HG03354 (cell line): ENCODE measurements at regions not wholly inside any gene's neighbourhood (a gene's known extent, or its start where the extent isn't known, plus 50 kb on each side); places are given as distances from the start of the nearest gene placed in this dataset.
"Not testable (repeated sequence)": the region's sequence is repeated elsewhere in the genome, so short reads cannot be mapped to it uniquely, and the experiment has no call there.

Source experiments
- ATAC-seq: cut with Tn5 transposase; IDR thresholded peaks from one replicate; pipeline ENCODE4 v1.9.1; 2021; ENCODE audit warnings: mild to moderate bottlenecking; ENCODE audit not compliant: unreplicated experiment, poor library complexity, severe bottlenecking

- no peak for ATAC-seq
Measured at GRCh38 chr4:79181190-79181589, 144.7 kb downstream of the NAA11 start.

DNA sequence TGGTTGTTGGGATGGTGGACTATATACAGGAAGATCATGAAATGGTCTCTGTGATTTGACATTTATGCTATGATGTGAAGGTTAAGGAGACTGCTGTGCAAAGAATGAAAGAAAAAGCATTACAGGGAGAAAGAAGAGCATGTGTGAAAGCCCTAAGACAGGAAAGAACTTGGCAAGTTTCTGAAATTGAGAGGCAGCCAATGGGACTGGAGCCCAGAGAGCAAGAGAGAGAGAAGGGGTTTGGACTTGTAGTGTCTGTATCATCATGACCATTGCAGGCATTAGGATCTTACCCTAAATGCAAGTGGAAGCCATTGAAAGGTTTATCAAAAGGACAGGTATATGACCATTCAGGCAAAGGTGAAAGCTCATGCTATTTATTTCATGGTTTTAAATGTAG is 147.1 kb downstream of the NAA11 start:
- ATAC-seq = no peak

DNA sequence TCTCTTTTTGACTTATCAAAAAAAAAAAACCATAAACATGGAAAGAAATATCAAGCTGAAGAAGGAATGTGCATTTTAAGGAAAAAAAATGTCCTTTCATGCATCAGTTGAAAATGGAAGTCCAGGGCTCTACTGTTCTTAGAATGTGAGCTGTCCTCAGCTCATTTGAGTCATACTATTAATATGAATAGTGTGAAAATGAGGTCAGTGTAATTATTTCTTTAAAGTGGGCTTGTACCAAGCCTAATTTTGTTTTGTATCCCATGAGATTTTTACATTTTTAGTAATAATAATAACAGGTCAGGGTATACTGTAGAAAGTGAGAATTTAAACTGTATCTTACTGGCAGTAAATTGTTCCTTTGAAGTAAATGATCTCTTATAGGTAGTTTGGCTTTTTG is 148.5 kb downstream of the NAA11 start:
- ATAC-seq = peak; percentile 64

DNA sequence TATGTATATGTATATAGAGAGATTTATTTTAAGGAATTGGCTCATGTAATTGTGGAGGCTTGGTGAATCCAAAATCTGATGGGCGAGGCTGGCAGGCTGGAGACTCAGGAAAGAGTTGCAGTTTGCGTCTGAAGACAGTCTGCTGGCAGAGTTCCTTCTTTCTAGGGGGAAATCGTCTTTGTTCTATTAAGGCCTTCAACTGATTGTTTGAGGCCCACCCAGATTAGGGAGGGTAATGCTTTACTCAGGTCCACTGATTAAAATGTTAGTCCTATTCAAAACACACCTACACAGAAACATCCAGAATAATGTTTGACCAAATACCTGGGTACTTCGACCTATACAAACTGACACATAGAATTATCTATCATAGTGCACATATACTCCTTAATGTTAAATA is 149.5 kb downstream of the NAA11 start:
- no peak for ATAC-seq

DNA sequence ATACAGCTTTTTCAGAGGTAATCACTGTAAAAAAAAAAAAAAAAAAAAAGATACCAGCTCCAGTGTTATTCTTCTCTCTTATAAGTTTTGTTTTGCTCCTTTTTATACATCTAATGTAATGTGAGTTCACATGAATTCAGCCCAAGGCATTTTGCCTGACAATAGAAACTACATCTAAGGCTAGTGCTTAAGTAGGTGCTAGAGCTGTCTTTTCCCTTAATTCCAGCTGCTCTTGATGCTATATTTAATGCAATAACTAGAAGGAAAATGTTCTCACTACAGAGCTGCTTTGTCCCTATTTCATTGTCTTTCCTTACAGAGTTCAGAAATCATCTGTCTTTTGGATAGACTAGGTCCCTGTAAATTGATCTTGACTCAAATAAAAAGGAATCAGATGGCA is 150.1 kb downstream of the NAA11 start:
- no peak for ATAC-seq

DNA sequence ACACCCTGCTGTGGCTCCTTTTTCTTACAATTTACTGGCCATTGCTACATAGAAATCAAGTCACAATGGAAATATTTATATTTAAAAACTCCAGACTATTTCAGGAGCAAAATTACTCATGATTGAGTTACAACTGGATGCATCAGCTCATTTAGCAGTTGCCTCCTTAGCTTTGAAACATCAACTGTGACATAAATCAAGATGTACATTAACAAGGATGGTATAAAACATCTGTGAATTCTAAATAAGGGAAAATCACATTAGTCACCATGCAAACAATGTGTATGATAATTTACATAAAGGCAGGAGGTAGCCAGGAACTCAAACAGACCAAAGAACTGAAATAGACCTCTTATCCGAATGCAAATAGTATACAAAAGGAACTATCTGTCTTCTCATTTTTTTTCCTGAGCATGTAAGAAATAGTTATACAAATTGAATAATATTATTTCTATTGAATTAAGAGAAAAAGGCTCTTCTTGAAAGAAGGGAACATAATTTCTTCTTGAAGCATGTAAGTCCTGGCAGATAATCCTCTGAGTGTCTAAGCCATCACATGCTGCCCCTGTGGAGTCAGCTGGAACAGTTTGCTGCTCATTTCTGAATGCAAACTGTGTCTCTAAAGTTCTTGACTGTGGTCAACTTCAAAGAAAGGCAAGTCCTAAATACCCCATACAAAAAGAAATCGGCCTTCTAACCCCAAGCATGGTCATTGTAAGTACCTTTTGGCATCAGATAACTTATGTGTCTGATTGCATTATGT is 151.2 kb downstream of the NAA11 start:
- no peak for ATAC-seq

DNA sequence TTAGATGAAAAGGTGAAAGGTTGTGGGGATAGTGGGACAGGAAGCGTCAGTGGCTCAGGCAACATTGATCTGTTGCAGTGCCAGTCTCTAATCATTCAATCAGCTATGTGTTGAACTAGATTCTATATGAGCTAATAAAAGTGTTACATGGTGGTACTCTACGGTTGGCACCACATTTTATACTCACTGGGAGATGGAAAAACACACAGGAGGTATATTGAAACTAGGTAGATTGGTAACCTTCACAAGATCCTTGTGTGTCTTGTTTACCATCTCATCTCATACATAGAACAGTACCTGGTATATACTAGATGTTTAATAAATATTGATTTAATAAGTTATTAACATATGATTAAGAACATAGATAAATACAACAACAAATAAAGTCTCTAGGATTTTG is 152.7 kb downstream of the NAA11 start:
- ATAC-seq = no peak

DNA sequence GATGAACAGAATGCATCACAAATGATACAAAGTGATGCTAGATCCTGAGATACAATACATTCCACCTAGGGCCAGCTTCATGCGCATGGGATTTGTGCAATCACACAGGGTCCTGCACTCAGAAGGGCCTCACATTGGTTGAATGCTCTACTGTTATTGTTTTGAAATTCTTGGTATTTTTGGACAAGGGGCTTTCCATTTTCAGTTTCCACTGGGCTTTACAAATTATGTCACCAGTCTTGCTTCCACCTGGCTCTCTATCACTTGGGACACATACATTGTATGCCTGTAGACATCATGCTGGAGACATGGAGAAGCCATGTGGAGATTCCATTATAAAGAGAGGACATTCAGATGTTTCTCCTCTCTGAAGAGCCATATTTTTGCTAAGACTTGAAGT is 155.8 kb downstream of the NAA11 start:
- ATAC-seq = peak; percentile 40

DNA sequence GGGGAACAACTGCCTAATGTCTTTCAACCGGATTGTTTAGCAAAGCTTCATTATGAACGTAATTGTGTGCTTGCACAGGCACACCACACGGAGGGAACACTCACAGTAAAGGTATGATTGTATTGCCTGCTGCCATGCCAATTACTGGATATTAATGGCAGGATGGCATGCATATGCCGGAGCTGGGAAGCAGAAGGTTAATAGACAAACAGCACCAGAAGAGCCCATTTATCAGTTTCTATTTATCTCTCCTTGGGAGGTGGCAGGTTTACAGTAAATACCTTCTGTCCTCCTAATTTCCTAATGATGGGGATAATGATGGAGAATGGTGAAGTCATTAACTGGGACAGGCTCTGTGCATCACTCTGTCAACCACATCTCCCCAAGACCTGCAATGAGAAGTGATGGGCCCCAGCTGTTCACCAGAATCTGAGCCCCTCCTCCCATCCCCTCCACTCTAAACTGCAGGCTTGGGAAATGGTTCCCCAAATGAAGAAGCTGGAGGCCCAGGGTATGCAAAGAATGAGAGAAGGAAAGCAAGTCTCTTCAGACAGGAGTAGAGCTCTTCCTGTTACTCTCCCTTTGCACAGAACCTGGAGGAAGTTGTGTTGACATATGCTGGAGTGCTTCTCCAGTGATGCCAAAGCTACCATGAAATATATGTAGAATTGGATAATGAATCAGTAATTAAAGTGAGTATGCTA is 160.8 kb downstream of the NAA11 start:
- no peak for ATAC-seq

- ATAC-seq = no peak
Measured at GRCh38 chr4:79163981-79164490, 161.8 kb downstream of the NAA11 start.

DNA sequence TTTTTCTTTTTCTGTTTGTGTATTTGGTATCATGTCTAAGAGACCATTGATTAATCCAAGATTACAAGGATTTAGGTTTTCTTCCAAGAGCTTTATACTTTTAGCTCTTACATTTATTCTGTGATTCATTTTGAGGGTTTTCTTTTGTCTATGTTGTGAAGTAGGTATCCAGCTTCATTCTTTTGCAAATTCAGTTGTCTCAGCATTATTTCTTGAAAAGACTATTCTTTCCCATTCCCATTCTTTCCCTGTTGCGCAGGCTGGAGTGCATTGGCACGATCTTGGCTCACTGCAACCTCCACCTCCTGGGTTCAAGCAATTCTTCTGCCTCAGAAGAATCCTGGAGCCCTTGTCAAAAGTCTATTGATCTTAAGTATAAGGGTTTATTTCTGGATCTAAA is 164.9 kb downstream of the NAA11 start:
- no peak for ATAC-seq

DNA sequence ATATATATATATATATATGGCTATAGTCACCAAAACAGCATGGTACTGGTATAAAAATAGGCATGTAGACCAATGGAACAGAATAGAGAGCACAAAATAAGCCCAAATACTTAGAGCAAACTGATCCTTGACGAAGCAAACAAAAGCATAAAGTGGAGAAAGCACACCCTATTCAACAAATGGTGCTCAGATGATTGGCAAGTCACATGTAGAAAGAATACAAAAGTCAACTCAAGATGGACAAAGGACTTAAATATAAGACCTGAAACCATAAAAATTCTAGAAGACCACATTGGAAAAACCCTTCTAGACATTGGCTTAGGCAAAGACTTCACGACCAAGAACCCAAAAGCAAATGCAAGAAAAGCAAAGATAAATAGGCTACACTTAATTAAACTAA is 167.2 kb downstream of the NAA11 start:
- ATAC-seq = not testable (repeated sequence)

DNA sequence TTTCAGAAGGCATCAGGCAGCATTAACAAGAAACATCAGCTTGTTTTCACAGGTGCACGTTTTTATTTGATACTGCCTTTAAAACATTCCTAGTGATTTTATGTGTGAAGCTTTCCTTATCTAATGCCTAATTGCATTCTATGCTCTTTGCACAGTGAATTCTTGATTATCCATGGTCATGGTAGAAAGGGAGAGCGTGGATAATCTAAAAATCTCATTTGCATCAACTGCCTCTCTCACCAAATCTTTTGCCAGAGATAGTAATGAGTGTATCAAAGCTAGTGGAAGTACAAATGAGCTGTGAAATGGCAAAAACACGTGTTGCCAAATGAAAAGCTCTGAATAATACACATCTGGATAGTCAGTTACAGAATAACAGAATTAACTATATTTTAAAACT is 170.5 kb downstream of the NAA11 start:
- ATAC-seq = no peak

DNA sequence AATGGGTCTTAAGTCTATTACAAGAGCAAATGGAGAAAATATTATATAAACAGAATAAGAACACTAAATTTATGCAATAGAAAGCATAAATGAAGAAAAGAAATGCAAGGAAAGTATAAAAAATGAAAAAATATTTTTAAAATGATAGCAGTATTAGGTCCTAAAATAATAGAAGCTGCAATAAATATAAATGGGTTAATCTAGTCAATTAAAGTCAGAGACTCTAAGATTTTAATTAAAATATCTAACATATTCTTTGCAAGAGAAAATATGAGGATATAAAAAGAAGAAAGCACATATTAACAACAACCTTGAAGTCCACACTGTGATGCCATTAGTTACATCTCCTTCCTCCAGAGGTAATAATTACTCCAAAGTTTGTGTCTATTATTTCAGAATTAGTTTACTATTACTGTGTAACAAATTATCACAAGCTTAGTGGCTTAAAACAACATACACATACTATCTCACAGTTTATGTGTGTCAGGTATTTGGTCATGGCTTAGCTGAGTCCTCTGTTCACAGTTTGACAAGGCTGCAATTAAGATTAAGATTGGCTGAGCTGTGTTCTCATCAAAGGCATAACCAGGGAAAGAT is 174.9 kb downstream of the NAA11 start:
- no peak for ATAC-seq

DNA sequence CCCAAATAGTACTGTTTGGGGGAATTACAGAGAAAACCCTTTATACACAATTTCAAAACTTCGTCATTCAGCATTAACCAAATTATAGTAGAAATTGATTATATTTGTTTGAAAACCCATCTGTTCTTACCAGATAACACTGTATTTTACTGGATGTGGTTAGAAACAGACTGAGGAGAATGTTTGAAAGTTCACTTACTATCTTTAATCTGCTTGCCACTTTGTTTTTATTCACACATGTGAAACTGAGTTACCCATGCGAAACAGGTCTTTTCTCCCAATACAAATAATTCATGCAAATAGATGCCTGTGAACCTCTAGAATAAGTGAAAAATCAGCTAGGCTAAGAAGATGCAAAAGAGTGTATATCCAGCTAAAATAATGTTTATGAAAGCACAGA is 177.5 kb downstream of the NAA11 start:
- no peak for ATAC-seq

- ATAC-seq = no peak
Measured at GRCh38 chr4:79147251-79147650, 178.6 kb downstream of the NAA11 start.

GRCh38 chr4:79141530-79141929 is 184.3 kb downstream of the NAA11 start:
- ATAC-seq = no peak

- ATAC-seq = no peak
Measured at GRCh38 chr4:79134767-79135166, 191.1 kb downstream of the NAA11 start.

DNA sequence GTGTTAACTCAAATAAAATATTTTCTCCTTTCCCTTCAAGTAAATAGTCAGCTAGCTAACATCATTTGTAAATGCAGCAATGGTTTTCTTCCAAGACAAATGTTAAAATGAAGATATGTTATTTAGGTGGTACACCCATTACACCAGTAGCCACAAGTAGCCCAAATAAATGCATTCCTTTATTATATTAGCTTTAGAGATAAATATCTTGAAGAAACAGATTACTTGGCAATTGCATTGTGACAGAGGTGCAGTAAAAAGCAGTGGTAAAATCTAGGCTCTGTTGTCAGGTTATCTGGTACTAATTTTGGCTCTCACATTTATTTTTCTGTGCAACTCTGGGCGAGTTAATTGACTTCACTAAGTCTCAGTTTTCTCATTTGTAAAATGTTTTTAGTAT is 193.0 kb downstream of the NAA11 start:
- ATAC-seq = no peak

DNA sequence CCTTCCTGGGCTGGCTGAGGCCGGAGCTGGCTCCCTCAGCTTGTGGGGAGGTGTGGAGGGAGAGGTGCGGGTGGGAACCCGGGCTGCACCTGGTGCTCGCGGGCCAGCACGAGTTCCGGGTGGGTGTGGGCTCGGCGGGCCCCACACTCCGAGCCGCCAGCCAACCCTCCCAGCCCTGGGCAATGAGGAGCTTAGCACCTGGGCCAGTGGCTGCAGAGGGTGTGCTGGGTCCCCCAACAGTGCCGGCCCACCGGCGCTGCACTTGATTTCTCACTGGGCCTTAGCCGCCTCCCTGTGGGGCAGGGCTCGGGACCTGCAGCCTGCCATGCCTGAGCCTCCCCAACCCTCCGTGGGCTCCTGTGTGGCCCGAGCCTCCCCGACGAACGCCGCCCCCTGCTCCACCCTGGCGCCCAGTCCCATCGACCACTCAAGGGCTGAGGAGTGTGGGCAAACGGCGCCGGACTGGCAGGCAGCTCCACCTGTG is 182.7 kb upstream of the PAQR3 start:
- no peak for ATAC-seq

DNA sequence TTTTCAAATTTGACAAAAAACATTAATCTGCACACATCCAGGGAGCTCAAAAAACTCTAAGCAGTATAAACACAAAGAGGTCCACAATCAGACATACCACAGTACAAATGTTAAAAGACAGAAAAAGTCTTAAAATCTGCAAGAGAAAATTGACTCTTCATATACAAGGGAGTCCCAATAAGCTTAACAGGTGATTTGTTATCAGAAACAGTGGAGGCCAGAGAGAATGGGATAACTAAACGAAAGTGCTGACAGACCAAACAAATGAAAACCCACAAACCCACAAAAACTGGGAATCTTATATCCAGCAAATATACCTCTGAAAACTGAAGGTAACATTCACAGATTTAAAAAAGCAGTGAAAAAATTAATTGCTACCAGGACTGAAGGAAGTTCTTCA is 182.0 kb upstream of the PAQR3 start:
- no peak for ATAC-seq
